Dermis microvascular lymphatic vessel endothelial cell (primary cell): ENCODE measurements at regions not wholly inside any gene's neighbourhood (a gene's known extent, or its start where the extent isn't known, plus 50 kb on each side); places are given as distances from the start of the nearest gene placed in this dataset.

ENCODE experiments used
- DNase-seq, 2 donors: peaks; one replicate each; pipeline versions ENCODE4 v3.0.0 to v3.0.0-alpha.2; 2010; ENCODE audit warnings: low read depth in 2 of 2

DNA sequence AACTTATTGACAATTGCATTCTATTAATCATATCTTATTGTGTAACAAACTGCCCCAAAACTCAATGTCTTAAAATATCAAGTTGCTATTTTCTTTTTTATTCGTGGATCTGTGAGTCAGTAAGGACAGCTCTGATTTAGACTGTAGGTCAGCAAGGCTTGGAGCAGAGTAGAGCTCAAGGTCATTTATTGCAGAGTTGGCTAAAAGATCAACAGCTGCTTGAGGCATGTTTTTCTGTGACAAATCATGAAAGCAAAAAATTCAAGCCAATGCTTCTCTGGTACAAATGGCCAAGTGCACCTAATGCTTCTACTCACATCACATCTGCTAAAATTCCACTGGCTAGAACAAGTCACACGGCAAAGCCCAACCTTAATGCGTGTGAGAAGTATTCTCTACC lies 497.7 kb upstream of the LRATD1 start:
- DNase-seq = no peak

DNA sequence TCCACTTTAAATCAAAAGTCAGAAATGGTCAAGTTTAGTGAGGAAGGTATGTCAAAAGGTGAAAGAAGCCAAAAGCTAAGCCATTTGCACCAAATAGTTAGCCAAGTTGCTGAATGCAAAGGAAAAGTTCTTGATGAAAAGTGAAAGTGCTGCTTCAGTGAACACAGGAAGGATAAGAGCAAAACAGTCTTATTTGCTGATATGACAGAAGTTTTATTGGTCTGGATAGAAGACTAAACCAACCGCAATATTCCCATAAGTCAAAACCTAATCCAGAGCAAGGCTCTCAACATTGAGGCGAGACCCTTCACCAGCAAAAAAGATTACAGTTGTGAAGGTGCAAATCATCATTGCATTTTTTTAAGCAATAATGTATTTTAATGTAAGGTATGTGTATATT lies 496.5 kb upstream of the LRATD1 start:
- DNase-seq = no peak

DNA sequence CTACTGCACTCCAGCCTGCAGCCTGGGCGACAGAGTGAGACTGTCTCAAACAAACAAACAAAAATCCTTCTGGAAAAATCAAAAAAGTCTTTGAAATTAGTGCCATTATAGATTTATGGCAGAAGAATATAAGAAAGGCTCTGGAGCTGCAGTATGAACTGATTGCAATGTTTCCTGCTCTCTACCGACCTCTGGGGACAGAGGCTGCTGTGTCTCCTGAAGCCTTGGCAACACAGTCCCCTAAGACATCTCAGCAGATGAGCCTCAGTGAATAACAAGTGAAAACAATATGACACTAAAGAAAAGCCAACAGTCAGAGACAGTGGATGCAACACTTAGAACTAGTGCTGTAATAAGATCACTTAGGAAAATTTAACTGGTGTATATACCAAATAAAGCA lies 494.9 kb upstream of the LRATD1 start:
- no peak for DNase-seq

DNA sequence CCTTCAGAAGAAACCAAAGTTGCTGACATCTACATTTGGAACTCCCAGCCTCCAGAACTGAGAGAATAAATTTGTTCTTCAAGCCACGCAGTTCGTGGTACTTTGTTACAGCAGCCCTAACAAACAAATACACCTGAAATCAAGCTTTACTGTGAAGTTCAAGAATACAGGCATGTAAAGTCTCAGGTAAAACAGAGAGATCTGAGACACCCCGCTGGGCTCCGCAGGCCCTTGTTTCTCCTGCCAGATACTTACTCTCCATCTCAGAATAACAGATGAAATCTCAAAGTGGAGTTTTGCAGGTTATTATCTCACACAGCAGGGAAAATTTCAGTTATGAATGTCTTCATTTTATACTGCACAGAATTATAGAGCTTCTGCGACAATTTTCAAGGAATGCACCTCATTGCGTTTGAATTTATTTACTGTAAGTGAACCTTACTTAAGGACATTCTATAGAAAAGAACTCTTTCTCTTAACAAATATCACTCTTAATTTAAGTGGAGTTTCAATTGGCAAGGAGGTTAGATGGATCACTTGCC lies 492.4 kb upstream of the LRATD1 start:
- no peak for DNase-seq

DNA sequence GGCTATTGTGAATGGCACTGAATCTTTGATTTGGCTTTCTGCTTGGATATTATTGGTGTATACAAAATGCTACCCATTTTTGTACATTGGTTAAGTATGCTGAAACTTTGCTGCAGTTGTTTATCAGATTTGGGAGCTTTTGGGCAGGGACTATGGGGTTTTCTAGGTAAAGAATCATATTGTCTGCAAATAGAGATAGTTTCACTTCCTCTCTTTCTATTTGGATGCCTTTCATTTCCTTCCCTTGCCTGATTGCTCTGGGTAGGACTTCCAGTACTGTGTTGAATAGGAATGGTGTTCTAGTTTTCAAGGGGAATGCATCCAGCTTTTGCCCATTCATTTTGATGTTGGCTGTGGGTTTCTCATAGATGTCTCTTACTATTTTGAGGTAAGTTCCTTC lies 489.1 kb upstream of the LRATD1 start:
- DNase-seq = no peak

DNA sequence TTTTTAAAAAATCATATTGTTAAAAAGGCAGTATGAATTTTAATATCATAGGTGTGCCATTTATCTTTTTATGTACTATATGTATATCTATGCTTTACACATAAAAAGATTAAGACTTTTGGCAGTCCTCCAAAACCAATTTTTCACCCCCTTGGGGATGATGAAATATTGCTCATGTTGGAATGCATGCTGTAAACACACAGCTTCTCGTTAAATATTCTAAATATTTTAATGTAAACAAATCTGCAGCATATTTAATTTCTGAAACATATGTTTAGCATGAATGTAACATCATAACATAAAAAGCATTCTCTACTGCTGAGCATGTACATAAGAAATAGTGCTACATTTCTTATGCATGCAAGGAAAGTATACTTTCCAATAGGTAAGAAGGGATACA lies 484.3 kb upstream of the LRATD1 start:
- no peak for DNase-seq

DNA sequence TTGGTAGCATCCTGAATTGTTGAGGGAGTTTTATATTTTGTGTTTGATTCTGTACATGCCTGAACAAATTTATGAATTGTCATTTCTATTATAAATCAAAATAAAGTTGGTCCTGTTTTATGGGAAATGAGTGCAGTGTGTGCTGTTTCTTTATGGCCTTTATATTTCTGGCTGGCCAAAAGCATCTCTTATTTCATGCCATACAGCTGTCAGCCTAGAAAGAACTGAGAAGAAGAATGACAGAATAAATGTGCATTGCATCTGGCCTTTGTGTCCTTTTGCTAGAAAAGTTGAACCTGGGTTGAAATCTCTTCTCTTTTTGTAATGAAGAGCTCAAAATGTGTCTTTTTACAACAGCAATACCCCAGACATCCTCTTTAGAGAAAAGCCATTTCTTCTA lies 474.7 kb upstream of the LRATD1 start:
- no peak for DNase-seq

DNA sequence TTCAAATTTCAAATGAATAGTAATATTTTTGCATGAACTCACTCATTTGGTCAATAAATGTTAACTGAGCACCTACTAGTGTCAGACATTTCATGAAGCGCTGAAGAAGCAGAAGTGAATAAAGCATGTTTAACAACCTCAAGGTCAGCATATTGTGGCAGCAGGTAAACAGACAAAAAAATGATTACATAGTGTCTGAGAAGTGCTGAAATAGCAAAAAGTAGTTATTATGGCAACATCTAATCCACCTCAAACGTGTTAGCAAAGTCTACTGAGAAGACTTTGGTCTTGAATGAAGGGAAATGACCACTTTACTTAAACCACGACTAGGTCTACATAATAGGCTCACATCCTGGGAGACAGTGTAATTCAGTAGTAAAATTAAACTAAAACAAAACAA lies 452.2 kb upstream of the LRATD1 start:
- no peak for DNase-seq

DNA sequence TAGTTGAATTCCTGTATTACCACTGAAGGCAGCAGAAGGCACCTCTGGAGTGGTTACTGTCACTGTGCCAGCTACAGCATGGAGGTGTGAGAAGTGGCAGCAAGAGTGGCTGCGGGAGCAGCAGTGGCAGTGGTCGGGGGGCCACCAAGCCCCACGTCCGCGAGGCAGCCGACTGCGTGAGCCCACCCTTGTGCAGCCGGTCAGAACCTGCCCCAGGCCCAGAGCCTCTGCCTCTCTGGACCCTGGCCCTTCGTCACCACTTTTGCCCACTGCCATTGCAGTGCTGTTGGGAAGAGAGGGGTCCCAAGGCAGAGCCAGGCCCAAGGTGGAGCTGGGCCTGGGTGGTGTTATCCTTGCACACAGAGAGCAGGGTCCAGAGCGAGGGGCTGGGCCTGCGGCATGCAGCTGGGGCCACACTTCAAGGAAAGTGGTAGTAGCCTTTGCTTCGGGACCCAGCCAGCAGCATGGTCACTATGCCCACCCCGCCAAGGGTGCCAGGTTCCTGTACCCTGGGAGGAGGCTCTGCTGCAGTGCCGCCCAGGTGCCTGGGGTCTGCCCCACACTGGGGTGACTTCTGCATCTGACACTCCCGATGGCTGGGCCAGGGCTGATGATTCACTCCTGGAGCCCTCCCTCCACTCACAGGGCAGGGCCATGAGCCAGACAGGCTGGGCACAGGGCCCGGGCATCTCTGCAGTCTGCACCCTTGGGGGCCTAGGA lies 450.1 kb upstream of the LRATD1 start:
- no peak for DNase-seq

DNA sequence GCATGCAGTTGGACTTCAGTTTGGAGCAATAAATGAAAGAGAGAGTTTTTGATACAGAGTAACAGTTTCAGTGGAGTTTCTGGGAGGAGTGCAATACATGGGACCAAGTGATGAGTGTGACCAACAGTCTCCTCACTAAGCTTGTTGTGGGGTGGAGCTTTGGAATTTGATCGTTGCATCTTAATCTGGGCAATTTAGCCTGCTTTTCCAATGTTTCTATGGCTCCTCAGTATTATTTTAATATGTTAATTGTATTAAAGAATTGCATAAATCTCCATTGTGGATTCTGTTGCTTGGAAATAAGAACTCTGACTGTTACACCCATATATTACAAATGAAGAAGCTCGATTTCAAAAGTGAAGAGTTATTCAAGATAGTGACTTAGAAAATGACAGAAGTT lies 446.6 kb upstream of the LRATD1 start:
- no peak for DNase-seq

DNA sequence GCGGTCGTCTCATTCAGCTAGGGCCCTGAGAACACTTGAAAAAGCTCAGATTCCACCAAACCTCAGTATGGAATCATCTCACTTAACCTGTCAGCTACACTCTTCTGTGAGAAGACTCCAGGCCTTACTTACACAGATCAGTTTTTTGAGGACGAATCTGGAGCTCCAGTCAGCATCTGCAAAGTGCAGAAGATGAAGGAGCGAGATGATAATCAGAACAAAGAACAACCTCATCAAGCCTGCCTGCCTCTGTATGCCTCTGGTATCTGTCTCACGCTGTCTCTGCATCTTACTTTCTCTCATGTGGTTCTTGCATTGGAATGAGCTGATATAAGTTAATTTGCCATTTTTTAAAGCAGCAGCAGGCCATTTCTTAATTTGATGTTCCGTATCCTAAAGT lies 444.1 kb upstream of the LRATD1 start:
- no peak for DNase-seq

DNA sequence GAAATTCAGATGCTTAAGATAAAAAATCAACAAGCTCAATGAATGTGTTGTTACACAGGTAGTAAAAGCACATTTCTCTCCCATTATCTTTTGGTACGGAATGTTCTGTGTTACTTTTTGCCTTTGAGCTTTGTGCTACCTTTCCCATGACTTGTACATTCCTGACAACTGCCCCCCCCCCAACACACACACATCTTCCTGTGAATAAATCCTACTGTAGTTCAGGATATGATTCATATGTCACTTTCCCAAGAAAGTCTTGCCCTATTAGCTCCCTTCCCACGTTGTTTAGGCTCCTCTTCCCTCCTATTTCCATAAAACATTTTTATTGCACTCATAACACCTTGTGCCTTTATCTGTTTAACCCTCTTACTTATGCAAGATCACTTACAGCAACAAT lies 442.6 kb upstream of the LRATD1 start:
- DNase-seq = peak; percentile 15 to 88

DNA sequence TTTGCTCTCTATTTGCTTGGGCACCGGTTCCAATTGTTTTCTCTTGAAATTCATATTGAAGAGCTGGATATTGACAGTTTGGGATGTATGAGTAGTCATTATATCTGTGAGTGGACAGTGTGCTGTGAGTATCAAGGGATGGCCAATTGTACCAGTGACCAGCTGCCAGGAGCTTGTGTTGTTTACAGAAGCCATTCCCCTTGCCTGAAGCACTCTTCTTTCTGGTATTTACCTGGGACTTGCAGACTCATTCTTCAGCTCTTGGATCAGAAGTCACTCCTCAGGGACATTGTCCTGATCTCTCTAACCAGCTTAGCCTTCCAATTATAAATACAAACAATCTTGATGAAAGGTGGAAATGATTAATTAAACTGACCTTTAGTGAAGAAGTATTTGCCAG lies 438.3 kb upstream of the LRATD1 start:
- no peak for DNase-seq

DNA sequence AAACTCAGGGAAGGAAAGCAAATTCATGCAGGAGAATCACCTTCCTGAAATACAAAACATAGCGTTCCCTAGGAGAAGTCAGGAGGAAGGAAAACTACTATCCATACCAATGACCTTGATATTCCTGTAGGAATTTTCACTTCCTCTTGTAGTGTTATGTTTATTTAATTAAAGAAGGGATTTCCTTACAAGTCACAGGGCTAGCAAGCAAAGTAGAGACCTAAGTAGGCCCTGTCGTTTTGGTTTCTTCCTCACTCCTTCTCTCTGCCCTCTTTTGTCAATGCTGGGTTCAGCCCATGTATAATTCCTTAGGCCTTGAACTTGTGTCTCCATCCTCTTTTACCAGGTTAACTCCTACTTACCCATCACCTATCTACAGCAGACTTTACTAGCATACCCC lies 435.2 kb upstream of the LRATD1 start:
- peak in 1 of 2 donors; percentile 39 for DNase-seq

DNA sequence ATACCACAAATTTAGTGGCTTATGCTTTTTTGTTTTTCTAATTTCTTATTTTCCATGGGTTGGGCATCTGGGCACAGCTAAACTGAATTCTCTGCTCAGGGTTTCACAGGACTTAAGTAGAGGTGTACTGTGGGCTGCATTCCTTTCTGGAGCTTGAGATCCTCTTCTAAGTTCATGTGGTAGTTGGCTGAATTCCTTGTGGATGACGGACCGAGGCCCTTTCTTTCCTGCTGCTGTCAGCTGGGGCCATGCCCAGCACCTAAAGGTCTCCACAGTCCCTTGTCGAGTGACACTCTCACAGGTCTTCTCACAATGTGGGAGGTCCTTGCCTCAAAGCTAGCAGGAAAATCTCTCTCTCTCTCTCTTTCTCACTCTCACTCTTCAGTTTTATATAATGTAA lies 433.5 kb upstream of the LRATD1 start:
- DNase-seq = no peak

DNA sequence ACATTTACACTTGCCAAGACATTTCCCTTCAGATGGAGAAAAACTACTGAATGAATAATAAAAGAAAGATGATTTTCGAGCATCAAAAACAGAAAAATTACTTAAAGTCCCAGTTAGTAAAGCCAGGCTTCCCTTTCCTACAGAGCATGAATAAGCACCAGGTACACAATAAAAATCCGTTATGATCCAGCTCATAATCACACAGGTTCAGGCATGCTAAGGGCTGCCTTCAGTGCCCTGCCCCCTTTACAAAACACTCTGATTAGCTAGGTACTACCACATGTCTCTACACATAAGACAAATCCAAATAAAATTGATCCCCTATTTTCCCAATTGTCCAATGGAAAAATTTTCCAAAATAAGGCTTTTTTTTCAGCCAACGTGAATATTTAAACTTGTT lies 413.2 kb upstream of the LRATD1 start:
- no peak for DNase-seq

DNA sequence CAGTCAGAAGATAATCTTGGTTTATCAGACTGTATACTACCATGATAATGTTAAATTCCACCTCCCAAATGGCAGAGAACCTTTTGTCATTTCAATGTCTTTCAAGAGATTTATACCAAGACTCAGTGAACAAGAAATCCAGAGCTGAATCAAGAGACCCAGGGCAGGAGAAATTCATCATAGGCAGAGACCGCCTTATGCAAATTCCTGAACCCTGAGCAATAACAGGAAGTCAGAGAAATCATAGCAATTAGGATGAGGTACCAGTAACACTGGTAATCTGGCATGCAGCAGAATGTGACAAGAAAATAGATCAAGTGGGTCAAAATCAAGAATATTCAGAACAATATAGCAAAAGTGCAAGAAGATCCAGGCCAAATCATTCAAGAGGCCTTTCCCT lies 412.4 kb upstream of the LRATD1 start:
- DNase-seq = no peak

DNA sequence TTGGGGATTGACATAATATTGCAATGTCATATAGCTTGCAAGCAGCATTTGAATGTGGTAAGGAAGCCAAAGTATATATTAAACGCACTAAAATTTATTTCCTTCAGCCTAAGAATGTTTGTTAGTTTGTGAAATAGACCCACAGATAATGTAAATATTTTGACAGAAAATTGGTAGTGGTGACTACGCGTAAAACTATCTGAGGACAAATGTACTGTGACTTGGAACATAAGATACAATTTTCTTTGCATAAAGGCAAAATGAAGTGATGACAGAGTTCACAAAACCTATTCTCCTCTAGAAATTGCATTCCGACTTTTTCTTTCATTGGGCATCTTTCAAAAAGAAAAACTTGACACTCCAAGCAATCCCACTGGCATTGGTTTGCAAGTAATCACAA lies 411.1 kb upstream of the LRATD1 start:
- DNase-seq = no peak

DNA sequence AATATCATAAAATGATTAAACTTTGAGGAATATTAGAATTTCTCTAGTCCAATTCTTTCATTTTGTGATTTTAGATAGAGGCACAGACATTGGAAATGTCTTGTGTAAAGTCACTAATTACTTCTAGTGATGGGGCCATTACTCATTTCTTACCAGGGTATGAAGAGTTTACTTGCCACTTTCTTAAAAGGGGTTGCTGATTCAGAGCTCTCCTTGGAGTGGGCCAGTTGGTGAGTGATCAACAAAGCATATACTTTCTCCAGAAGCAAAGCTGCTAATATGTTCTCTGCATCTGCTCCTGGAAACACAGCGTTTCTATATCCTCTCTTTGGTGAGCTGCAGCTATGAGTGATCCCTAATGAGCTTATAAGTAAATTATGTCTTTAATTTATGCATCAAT lies 408.9 kb upstream of the LRATD1 start:
- no peak for DNase-seq

DNA sequence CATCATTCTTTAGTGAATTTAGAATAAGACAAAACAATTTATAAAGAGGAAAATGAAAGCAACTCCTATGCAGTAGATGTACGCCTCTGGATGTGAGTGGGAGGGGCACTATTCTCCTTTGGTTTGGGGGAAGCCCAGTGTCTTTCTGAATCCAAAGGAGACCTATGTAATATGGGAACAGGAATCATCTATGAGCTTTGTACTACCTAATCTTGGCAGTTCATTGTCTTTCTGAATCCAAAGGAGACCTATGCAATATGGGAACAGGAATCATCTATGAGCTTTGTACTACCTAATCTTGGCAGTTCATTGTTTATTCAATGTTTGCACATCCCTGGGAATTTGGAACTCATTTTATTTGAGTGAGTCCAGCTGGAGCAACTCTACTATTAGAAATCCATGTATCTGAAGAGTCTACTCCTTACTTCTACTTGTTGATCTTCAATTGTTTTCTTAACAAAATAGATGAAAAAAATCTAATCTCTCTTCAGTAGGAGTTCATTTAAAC lies 401.1 kb upstream of the LRATD1 start:
- DNase-seq = no peak

DNA sequence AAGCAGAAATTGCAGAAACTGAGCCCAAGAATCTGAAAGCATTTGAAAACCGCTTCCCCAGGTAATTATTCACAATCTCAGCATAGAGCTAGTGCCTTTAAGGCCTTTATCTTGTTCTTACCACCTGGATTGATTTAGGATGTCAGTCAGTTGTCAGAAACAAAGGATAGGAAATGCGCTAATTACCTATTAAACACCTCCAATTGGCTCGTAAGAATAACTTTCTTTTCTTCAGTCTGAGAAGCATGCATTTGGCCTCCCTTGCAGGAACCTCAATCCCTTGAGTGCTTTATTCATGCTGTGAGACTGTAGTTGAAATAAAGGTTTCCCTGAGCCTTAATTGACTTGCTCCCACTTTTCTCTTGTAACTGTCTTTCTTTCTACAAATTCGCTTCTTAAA lies 400.3 kb upstream of the LRATD1 start:
- no peak for DNase-seq

DNA sequence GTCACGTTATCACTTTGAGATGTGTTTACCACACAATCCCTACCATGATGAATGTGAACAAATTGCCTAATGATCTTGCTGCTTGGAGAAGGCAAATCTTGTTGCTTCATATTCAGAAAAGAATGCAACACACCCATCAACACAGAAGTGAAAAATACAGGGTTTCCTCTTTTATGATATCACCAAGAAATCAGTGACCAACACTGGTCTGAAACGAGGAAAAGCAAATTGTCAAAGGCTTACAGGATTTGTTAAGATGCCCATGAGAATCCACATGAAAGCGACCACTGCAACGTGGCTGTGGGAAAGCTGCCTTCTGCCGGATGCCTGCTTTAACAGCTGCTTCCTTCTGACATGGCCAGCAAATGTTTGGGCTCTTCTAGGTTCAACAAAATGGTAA lies 397.6 kb upstream of the LRATD1 start:
- peak in 1 of 2 donors; percentile 70 for DNase-seq

DNA sequence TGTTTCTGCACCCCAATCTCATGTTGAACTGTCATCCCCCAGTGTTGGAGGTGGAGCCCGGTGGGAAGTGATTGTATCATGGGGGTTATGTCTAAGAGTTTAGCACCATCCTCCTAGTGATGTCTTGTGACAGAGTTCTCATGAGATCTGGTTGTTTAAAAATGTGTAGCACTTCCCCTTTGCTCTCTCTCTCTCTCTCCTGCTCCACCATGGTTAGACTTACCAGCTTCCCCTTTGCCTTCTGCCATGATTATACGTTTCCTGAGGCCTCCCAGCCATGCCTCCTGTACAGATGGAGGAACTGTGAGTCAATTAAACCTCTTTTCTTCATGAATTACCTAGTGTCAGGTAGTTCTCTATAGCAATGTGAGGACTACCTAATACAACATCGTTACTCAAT lies 396.9 kb upstream of the LRATD1 start:
- DNase-seq = peak in 1 of 2 donors; percentile 22

DNA sequence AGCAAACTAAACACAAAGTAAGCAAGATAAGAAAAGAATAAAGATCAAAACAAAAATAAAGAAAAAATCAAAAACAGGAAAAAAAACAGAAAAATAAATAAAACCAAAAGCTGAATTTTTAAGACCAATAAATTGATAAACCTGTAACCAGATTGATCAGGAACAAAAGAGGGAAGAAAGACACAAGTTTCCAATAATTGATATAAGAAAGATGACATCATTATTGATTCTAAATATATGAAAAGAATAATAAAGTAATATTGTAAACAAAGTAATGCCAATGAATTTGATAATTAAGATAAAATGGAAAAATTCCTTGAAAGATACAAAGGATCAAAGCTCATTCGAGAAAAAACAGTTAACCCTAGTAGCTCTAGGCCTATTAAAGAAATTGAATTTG lies 394.6 kb upstream of the LRATD1 start:
- DNase-seq = no peak
